Amniotic stem cell (primary cell): ENCODE measurements at regions not wholly inside any gene's neighbourhood (a gene's known extent, or its start where the extent isn't known, plus 50 kb on each side); places are given as distances from the start of the nearest gene placed in this dataset.
"Not testable (repeated sequence)": the region's sequence is repeated elsewhere in the genome, so short reads cannot be mapped to it uniquely, and the experiment has no call there.

Experiments
- DNase-seq: peaks from one replicate; lab custom pipeline; 2025; lab: John Stamatoyannopoulos, UW

- DNase-seq = no peak
These were observed 116.3 kb upstream of the ERG start for GRCh38 chr21:38614558-38614957.

GRCh38 chr21:38619480-38619879, 121.2 kb upstream of the ERG start:
- DNase-seq = no peak

GRCh38 chr21:38619992-38620479, 121.8 kb upstream of the ERG start:
- no peak for DNase-seq

GRCh38 chr21:38621132-38621531, 122.9 kb upstream of the ERG start:
- no peak for DNase-seq

- DNase-seq = no peak
These were observed 124.0 kb upstream of the ERG start for GRCh38 chr21:38622081-38622826.

GRCh38 chr21:38622827-38623209, 124.5 kb upstream of the ERG start:
- no peak for DNase-seq

GRCh38 chr21:38623552-38623951, 125.3 kb upstream of the ERG start:
- DNase-seq = no peak

- no peak for DNase-seq
These were observed 126.7 kb upstream of the ERG start for GRCh38 chr21:38625000-38625399.

GRCh38 chr21:38626306-38626705, 128.0 kb upstream of the ERG start:
- DNase-seq = no peak

GRCh38 chr21:38628349-38628748, 130.1 kb upstream of the ERG start:
- DNase-seq = no peak

- no peak for DNase-seq
These were observed 132.9 kb upstream of the ERG start for GRCh38 chr21:38631206-38631605.

- no peak for DNase-seq
These were observed 133.4 kb upstream of the ERG start for GRCh38 chr21:38631676-38632075.

- DNase-seq = no peak
These were observed 138.9 kb upstream of the ERG start for GRCh38 chr21:38637161-38637560.

- DNase-seq = no peak
These were observed 141.5 kb upstream of the ERG start for GRCh38 chr21:38639571-38640354.

- DNase-seq = not testable (repeated sequence)
These were observed 142.1 kb upstream of the ERG start for GRCh38 chr21:38640355-38640742.

- DNase-seq = no peak
These were observed 145.2 kb upstream of the ERG start for GRCh38 chr21:38643404-38644023.

GRCh38 chr21:38645282-38645681, 147.0 kb upstream of the ERG start:
- peak; percentile 59 for DNase-seq

- DNase-seq = peak; percentile 34
These were observed 148.0 kb upstream of the ERG start for GRCh38 chr21:38646213-38646837.

- no peak for DNase-seq
These were observed 150.8 kb upstream of the ERG start for GRCh38 chr21:38649120-38649519.

GRCh38 chr21:38651570-38651969, 153.3 kb upstream of the ERG start:
- DNase-seq = no peak

- DNase-seq = no peak
These were observed 153.3 kb upstream of the ETS2 start for GRCh38 chr21:38652396-38652795.

- no peak for DNase-seq
These were observed 151.1 kb upstream of the ETS2 start for GRCh38 chr21:38654580-38654979.
